Thoracic aorta (tissue), 2 donors: ENCODE measurements at regions not wholly inside any gene's neighbourhood (a gene's known extent, or its start where the extent isn't known, plus 50 kb on each side); places are given as distances from the start of the nearest gene placed in this dataset.

Experiments used
- ATAC-seq: fragments of 150-250 bp; one replicate; pipeline ENCODE4 v1.8.0; 2017; ENCODE audit warnings: low read depth; ENCODE audit not compliant: insufficient number of reproducible peaks, low FRiP score
- DNase-seq: peaks from one replicate; pipeline ENCODE4 v3.0.0-alpha.2; 2020; ENCODE audit warnings: low spot score
- H3K27ac ChIP-seq, 2 donors: fragments of 200-600 bp; sonication (generic); 1 replicate in 1 of 2; 2 replicates in 1 of 2; pipeline ENCODE4 v1.5.1; 2016; ENCODE audit warnings: mild to moderate bottlenecking in 2 of 2, moderate library complexity in 2 of 2
- H3K27me3 ChIP-seq: fragments of 200-600 bp; sonication (generic); replicated peaks from 2 replicates; pipeline ENCODE4 v1.6.0; 2016; ENCODE audit warnings: mild to moderate bottlenecking; ENCODE audit not compliant: insufficient read depth
- H3K36me3 ChIP-seq: fragments of 200-600 bp; sonication (generic); one replicate; pipeline ENCODE4 v1.5.1; 2016
- H3K4me1 ChIP-seq, 2 donors: fragments of 200-600 bp; sonication (generic); 1 replicate in 1 of 2; 2 replicates in 1 of 2; pipeline versions ENCODE4 v1.5.1 to v1.6.0; 2016; ENCODE audit warnings: low read depth in 2 of 2, mild to moderate bottlenecking in 1 of 2; ENCODE audit not compliant: control insufficient read depth in 1 of 2
- H3K4me3 ChIP-seq: fragments of 200-600 bp; sonication (generic); 2 replicates; pipeline ENCODE4 v1.5.1; 2016; ENCODE audit warnings: mild to moderate bottlenecking
- H3K9me3 ChIP-seq: fragments of 200-600 bp; sonication (generic); 2 replicates; pipeline ENCODE4 v1.5.1; 2016
- TF ChIP-seq, protein P1 (sequence below): fragments of 200-600 bp; sonication (generic); IDR thresholded peaks from one replicate; pipeline ENCODE4 v1.5.1; 2019; ENCODE audit warnings: antibody characterized with exemption

DNA sequence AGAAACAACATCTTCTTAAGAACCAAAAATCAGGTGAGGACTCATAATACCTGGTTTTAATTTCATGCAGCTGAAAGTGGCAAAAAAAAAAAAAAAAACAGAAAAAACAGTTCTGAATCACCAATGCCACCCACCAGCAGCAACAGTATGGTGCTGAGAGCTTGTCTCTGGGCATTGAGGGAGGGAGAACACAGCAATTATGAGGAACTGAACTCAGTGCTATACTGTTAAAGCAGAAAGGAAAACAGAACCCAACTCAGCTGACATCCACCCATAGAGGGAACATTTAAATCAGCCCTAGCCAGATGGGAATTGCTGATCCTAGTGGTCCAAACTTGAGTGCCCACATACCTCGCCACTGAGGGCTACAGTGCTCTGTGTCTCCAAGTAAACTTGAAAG is 657.9 kb downstream of the ACTL7B start:
- no peak overlapping the region for H3K27ac ChIP-seq
- no peaks in the 10 kb centered on the region for H3K4me1 ChIP-seq
- DNase-seq = no peak
- ATAC-seq = no peak
- no peaks in the 10 kb centered on the region for H3K27me3 ChIP-seq
- no peaks in the 10 kb centered on the region for H3K36me3 ChIP-seq
- H3K9me3 ChIP-seq = peaks cover 4% of the 10 kb centered on the region
- TF ChIP-seq, protein P1, sequence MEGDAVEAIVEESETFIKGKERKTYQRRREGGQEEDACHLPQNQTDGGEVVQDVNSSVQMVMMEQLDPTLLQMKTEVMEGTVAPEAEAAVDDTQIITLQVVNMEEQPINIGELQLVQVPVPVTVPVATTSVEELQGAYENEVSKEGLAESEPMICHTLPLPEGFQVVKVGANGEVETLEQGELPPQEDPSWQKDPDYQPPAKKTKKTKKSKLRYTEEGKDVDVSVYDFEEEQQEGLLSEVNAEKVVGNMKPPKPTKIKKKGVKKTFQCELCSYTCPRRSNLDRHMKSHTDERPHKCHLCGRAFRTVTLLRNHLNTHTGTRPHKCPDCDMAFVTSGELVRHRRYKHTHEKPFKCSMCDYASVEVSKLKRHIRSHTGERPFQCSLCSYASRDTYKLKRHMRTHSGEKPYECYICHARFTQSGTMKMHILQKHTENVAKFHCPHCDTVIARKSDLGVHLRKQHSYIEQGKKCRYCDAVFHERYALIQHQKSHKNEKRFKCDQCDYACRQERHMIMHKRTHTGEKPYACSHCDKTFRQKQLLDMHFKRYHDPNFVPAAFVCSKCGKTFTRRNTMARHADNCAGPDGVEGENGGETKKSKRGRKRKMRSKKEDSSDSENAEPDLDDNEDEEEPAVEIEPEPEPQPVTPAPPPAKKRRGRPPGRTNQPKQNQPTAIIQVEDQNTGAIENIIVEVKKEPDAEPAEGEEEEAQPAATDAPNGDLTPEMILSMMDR = no peak
- H3K4me3 ChIP-seq = no peak overlapping the region

GRCh38 chr9:108197008-108197365 is 658.8 kb downstream of the ACTL7B start:
- TF ChIP-seq, protein P1 = no peak
- H3K4me1 ChIP-seq = no peaks in the 10 kb centered on the region
- no peak for DNase-seq
- ATAC-seq = no peak
- H3K36me3 ChIP-seq = no peaks in the 10 kb centered on the region
- H3K27me3 ChIP-seq = no peaks in the 10 kb centered on the region
- H3K27ac ChIP-seq = no peak overlapping the region
- no peak overlapping the region for H3K4me3 ChIP-seq
- H3K9me3 ChIP-seq = peaks cover 4% of the 10 kb centered on the region

GRCh38 chr9:108196332-108197007 is 659.3 kb downstream of the ACTL7B start:
- H3K9me3 ChIP-seq = peaks cover 4% of the 10 kb centered on the region
- no peak overlapping the region for H3K27ac ChIP-seq
- H3K4me1 ChIP-seq = no peaks in the 10 kb centered on the region
- TF ChIP-seq, protein P1 = no peak
- DNase-seq (no peak), ATAC-seq (no peak)
- H3K4me3 ChIP-seq = no peak overlapping the region
- H3K27me3 ChIP-seq = no peaks in the 10 kb centered on the region
- no peaks in the 10 kb centered on the region for H3K36me3 ChIP-seq

GRCh38 chr9:108194154-108194553 is 661.6 kb downstream of the ACTL7B start:
- Histone ChIP-seq H3K36me3 (no peaks in the 10 kb centered on the region), H3K4me3 (no peak overlapping the region), H3K4me1 (no peaks in the 10 kb centered on the region), H3K27ac (no peak overlapping the region), H3K27me3 (no peaks in the 10 kb centered on the region), H3K9me3 (no peaks in the 10 kb centered on the region)
- ATAC-seq (no peak), DNase-seq (no peak)
- TF ChIP-seq, protein P1 = no peak

- no peak for ATAC-seq
Measured at GRCh38 chr9:108193026-108193710, 662.6 kb downstream of the ACTL7B start.

More at GRCh38 chr9:108193026-108193710, 662.6 kb downstream of the ACTL7B start:
- no peaks in the 10 kb centered on the region for H3K9me3 ChIP-seq
- no peak overlapping the region for H3K27ac ChIP-seq
- H3K27me3 ChIP-seq = no peaks in the 10 kb centered on the region
- TF ChIP-seq, protein P1 = no peak
- no peaks in the 10 kb centered on the region for H3K4me1 ChIP-seq
- no peaks in the 10 kb centered on the region for H3K36me3 ChIP-seq
- no peak for DNase-seq
- H3K4me3 ChIP-seq = no peak overlapping the region
